ENCODE measurements at regions not wholly inside any gene's neighbourhood (a gene's known extent, or its start where the extent isn't known, plus 50 kb on each side); places are given as distances from the start of the nearest gene placed in this dataset.

DNA sequence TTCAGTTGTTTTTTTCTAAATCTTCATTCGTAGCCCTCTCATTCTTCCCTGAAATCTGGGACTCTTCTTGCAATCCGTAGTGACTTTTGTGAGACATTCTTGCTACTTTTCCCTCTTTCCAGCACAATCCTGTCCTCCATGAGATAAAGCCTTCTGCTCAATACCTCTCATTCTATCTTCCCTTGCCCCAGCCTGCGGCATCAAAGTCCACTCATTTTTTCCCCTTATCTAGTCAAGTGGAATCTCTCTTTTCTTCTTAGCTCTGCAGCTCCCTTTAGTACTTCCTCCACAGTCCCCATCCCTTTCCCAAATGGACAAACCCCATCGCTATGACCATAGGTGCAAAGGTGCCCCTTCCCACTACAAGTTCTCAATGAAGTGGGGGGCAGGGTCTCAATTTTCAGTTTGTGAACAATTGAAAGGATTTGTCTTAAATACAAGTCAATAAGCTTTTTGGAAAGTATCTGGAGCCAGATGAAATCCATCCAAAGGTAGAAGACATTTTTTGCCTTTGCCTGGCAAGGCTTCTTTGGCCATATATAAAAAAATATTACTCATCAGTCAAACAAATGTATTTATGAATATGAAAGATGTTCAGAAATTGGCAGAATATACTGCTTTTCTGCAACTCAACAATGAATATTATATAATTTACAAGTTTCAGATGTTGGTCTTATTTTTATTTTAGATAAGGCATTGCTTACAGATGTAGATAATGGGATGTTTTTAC lies 179.4 kb downstream of the SNAPC1 start:
- no peak for DNase-seq (ENCODE audit: low spot score)

DNA sequence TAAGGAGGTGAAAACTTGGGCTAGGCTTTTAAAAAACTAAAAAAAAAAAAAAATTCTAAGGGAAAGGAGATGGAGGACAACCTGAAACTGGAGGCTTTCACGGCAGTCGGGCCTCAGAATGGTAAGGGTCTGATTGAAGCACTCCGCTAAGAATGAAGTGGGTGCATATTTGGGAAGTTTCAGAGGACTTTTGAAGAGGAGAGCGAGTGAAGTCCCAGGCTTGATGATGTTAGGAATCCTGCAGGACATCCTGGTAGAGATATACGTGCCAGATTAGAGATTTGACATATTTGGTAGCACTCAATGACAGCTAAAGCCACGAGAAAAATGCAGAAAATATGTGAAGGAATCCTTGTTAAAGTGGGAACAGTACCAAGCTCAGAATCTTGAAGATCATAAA lies 186.2 kb downstream of the SNAPC1 start:
- no peak for DNase-seq (ENCODE audit: low spot score)

DNA sequence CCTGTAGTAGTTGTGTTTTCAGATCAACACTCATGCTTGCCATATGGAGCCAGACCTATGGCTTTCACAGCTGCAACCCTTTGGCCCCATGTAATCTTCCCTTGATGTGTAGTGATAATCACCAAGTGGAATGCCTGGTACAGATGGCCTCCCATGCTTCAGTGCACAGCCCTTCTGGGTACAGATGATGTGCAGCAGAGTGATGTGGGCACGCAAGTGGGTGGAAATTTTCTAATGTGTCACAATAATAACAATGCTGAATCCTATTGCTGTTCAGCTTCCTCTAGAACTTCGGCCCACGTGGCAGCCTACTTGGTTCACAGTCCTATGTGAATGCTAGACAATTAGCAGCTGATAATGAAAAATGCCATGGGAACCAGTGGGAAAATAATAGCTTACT lies 188.1 kb downstream of the SNAPC1 start:
- no peak for DNase-seq (ENCODE audit: low spot score)

- DNase-seq (ENCODE audit: low spot score), result no peak
Observed at GRCh38 chr14:61953602-61954001, 191.4 kb downstream of the SNAPC1 start.

DNA sequence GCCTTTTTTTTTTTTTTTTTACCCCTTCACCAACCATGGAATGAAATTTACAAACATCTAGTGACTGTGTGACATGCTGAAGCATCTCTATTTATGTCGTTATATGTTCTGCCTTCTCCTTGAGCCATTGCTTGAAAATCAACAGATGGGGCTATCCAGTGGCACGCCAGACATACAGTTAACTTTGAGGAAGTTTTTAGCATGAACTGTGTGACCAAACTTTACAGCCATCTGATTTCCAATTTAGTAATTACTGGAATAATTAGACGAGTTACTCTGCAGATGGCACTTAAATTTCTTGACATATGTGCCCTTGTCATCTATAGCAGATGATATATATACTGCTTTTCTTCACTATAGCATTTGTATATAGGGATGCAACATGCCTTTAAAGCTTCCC lies 192.1 kb downstream of the SNAPC1 start:
- DNase-seq (ENCODE audit: low spot score), result no peak

DNA sequence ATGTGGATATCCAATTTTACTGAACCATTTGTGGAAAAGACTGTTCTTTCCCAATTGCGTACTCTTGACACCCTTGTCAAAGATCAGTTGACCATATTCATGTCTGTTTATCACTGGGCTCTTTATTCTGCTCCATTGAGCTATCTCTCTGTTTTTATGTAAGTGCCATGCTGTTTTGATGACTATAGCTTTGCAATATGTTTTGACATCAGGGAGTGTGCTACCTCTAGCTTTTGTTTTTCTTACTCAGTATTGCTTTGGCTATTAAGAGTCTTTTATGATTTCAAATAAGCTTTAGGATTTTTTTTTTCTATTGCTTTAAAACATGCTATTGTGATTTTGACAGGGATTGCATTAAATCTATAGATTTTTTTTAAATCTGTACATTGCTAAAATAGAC lies 194.3 kb downstream of the SNAPC1 start:
- no peak for DNase-seq (ENCODE audit: low spot score)

GRCh38 chr14:61959348-61959747 lies 197.1 kb downstream of the SNAPC1 start:
- DNase-seq (ENCODE audit: low spot score), result no peak

GRCh38 chr14:61961369-61961768 lies 199.1 kb downstream of the SNAPC1 start:
- DNase-seq (ENCODE audit: low spot score), result no peak

DNA sequence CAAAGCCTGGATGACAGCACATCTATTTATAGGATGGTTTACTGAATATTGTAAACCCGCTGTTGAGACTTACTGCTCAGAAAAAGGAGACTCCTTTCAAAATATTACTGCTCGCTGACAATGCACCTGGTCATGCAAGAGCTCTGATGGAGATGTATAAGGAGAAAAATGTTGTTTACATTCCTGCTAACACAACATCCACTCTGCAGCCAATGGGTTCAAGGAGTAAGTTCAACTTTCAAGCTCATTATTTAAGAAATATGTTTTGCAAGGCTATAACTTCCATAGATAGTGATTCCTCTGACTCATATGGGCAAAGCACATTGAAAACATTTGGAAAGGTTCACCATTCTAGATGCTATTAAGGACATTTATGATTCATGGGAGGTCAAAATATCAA lies 201.7 kb downstream of the SNAPC1 start:
- DNase-seq (ENCODE audit: low spot score), result no peak

DNA sequence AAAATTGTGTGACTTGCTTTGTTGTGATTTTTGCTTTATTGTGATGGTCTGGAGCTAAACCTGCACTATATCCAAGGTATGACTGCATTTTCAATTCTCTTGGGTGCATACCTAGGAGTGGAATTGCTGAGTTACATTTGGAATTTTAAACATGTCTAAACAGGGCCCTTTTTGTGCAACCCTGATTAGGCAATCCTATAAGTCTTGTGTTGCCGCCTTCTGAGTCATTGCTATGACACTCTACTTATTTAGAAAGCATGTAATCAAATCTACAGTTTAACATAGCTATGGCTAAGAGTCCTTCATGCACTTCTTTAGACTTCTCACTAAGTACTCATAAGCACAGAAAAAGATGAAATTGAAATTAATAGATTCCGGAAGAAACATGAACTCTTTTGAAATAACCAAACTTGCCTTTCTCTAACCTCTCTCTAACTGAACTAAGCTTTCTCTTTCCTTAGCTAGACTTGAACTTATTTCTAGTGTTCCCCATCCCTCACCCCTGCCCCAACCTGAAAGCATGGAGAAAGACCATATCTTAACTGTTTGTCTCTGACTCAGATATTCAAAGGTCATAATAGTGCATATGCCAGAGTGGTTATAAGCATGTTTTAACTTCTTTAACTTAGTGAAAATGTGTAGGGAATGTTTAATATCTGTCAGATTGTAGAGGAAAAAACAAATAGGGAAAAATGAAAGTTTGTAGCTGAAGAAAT lies 203.0 kb downstream of the SNAPC1 start:
- no peak for DNase-seq (ENCODE audit: low spot score)

DNA sequence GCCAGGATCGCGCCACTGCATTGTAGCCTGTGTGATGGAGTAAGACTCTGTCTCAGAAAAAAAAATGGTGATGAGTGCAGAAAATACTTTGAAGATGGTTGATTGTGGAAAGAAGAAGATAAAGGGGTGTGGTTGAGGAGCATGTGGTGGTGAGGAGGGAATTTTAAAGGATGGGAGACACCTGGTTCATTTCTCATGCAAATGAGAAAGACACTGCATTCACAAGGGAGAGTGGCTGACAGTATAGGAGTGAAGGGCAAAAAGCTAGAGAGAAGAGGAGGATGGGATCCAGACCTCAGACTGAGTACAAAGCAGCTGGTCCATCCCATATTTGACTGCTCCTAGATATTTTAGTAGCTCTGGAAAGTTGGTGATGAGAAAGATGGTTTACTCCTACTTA lies 206.0 kb downstream of the SNAPC1 start:
- DNase-seq (ENCODE audit: low spot score), result no peak

DNA sequence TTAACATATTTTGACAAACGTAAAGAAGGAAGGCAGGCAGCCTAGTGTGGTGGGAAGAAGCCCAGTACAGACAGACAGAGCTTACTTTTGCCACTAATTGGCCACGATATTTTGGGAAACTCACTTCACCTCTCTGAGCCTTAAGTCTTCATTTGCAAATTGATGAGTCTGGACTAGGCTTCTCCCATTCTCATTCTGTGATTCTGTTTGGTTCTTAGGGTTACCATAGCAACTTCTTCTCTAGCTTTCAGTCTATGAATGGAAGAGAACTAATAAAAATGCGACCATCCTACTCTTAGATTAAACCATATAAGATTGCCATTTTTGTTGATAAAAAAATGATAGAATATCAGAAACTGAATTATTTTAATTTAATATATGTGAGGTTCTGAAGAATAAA lies 210.5 kb downstream of the SNAPC1 start:
- no peak for DNase-seq (ENCODE audit: low spot score)

GRCh38 chr14:61973981-61974380 lies 211.8 kb downstream of the SNAPC1 start:
- no peak for DNase-seq (ENCODE audit: low spot score)

DNA sequence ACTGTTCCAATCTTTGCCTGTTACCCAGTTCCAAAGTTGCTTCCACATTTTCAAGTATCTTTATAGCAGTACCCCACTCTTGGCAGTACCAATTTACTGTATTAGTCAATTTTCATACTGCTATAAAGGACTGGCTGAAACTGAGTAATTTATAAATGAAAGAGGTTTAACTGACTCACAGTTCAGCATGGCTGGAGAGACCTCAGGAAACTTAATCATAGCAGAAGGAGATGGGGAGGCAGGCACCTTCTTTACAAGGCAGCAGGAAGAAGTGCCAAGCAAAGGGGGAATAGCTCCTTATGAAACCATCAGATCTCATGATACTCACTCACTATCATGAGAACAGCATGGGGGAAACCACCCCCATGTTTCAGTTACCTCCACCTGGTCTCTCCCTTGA lies 215.0 kb downstream of the SNAPC1 start:
- no peak for DNase-seq (ENCODE audit: low spot score)

DNA sequence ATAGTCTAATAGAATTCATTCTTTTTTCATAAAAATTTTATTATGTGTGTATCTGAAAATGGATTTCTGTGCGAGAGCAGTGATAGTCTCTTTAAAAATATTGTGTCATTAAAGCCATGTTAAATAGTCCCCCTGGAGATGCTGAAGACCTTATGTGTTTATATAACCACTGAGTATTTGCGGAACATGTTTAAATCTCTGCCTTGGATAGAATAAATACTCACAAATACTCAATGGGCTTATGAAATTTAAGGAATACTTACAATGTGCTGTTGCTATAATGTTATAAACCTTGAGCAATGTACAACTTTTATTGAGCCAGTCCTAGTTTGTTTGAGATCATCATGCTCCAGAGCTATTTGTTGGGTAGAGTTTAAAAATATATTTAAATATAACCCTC lies 226.0 kb downstream of the SNAPC1 start:
- DNase-seq (ENCODE audit: low spot score), result no peak

GRCh38 chr14:61992139-61992538 lies 229.9 kb downstream of the SNAPC1 start:
- DNase-seq (ENCODE audit: low spot score), result no peak

DNA sequence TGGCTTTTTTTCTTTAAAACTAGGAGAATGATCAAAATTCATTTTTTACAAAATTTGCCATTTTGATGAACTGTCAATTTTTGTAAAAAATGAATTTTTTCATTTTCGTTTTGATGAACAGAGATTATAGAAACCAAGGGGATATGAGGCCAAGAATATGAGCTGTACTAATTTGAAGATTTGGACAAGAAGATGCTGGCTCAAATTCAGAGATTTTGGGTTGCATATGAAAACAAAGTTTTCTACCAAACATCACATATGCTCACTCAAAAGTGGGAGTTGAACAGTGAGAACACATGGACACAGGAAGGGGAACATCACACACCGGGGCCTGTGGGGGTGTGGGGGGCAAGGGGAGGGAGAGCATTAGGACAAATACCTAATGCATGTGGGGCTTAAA lies 230.7 kb downstream of the SNAPC1 start:
- no peak for DNase-seq (ENCODE audit: low spot score)

GRCh38 chr14:61994589-61994988 lies 232.4 kb downstream of the SNAPC1 start:
- DNase-seq (ENCODE audit: low spot score), result no peak

GRCh38 chr14:61996753-61997152 lies 234.5 kb downstream of the SNAPC1 start:
- DNase-seq (ENCODE audit: low spot score), result no peak

- DNase-seq (ENCODE audit: low spot score), result no peak
Observed at GRCh38 chr14:61997161-61997560, 234.9 kb downstream of the SNAPC1 start.

DNA sequence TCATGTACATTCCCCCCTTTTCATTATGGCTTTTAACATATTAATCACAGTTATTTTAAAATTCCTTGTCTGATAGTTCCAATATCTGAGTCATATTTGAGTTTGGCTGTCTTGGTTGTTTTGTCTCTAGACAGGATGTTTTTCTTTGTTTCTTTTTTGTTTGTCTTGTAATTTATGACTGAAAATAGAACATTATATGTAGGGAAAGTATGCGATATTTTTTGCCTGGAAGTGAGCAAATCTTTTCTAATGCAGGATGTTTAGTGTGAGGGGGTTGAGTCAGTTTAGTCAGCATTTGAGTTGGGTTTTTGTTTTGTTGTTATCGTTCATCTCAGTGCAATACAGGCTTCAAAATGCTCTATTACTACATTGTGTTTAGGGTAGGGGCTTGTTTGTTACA lies 239.7 kb downstream of the SNAPC1 start:
- no peak for DNase-seq (ENCODE audit: low spot score)

DNA sequence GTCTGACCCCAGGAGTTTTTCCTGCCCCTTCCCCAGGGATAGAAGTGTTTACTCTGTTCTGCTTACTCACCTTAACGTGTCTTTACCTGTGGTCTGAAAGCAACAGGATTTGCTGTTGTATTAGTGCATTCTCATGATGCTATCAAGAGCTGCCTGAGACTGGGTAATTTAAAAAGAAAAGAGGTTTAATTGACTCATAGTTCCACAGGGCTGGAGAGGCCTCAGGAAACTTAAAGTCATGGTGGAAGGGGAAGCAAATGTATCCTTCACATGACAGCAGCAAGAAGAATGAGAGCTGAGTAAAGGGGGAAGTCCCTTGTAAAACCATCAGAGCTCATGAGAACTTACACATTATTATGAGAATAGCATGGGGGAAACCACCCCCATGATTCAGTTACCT lies 240.4 kb downstream of the SNAPC1 start:
- no peak for DNase-seq (ENCODE audit: low spot score)

GRCh38 chr14:62003701-62004100 lies 241.5 kb downstream of the SNAPC1 start:
- no peak for DNase-seq (ENCODE audit: low spot score)

All from hepatic stellate cell (primary cell).